ENCODE measurements at regions not wholly inside any gene's neighbourhood (a gene's known extent, or its start where the extent isn't known, plus 50 kb on each side); places are given as distances from the start of the nearest gene placed in this dataset.

GRCh38 chr4:23009093-23009492 lies 316.4 kb downstream of the GBA3 start:
- Histone ChIP-seq H3K27ac (ENCODE audit: low read depth, low read length) (no peak overlapping the region), H3K4me1 (ENCODE audit: control insufficient read depth, insufficient read depth, low read length, unreplicated experiment) (peaks cover 22% of the 10 kb centered on the region), H3K27me3 (ENCODE audit: insufficient read depth, low read length) (no peaks in the 10 kb centered on the region), H2AFZ (ENCODE audit: low read length, unreplicated experiment) (no peak overlapping the region), H3K36me3 (ENCODE audit: insufficient read depth, low read length) (no peaks in the 10 kb centered on the region), H3K79me2 (ENCODE audit: control insufficient read depth, insufficient read depth, low read length, unreplicated experiment) (no peaks in the 10 kb centered on the region), H3K4me3 (ENCODE audit: low read depth, low read length) (no peak overlapping the region)

DNA sequence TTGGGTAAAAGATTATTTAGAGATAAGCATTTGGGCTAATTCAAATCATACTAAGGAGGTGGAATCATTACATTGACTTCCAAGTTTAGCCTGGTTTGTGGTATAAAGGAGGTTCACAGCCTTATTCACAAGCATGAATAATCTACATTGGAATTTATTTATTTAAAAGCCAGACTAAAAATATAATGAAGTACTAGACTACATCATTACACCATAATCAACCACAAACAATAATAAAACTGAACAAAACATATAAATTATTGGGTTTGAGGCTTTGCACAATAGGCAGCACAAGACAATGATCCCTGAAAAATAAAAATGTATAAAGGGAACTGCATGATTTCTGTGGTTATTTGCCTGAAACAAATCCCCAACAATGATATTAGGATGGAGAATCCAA lies 314.0 kb downstream of the GBA3 start:
- Histone ChIP-seq H3K79me2 (ENCODE audit: control insufficient read depth, insufficient read depth, low read length, unreplicated experiment) (no peaks in the 10 kb centered on the region), H3K27ac (ENCODE audit: low read depth, low read length) (peak overlapping the region; percentile 34), H3K27me3 (ENCODE audit: insufficient read depth, low read length) (no peaks in the 10 kb centered on the region), H3K4me1 (ENCODE audit: control insufficient read depth, insufficient read depth, low read length, unreplicated experiment) (peaks cover 22% of the 10 kb centered on the region), H3K36me3 (ENCODE audit: insufficient read depth, low read length) (no peaks in the 10 kb centered on the region), H3K4me3 (ENCODE audit: low read depth, low read length) (no peak overlapping the region), H2AFZ (ENCODE audit: low read length, unreplicated experiment) (no peak overlapping the region)

GRCh38 chr4:23005691-23006090 lies 313.0 kb downstream of the GBA3 start:
- no peak overlapping the region for H3K27ac ChIP-seq (ENCODE audit: low read depth, low read length)
- H3K36me3 ChIP-seq (ENCODE audit: insufficient read depth, low read length) = no peaks in the 10 kb centered on the region
- no peak overlapping the region for H2AFZ ChIP-seq (ENCODE audit: low read length, unreplicated experiment)
- no peak overlapping the region for H3K4me3 ChIP-seq (ENCODE audit: low read depth, low read length)
- H3K27me3 ChIP-seq (ENCODE audit: insufficient read depth, low read length) = no peaks in the 10 kb centered on the region
- peaks cover 22% of the 10 kb centered on the region for H3K4me1 ChIP-seq (ENCODE audit: control insufficient read depth, insufficient read depth, low read length, unreplicated experiment)
- H3K79me2 ChIP-seq (ENCODE audit: control insufficient read depth, insufficient read depth, low read length, unreplicated experiment) = no peaks in the 10 kb centered on the region

DNA sequence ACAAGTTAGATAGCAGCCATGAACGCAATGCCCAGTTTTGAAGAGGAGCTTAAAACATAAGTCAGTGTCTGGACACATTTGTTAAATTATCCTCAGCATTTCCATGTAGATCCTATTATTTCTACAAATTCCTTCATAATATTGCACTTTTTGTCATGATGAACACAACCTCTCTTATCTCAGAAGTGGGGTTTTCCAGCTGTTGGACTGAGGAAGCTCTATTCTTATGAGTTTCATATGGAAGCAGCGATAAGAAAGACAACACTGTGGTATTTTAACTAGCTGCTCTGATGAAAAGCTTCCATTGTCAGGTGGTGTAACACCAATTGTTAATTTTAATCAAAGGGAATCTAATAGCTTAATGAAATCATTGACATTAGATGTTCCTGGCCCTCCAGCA lies 308.7 kb downstream of the GBA3 start:
- Histone ChIP-seq H3K27ac (ENCODE audit: low read depth, low read length) (no peak overlapping the region), H3K4me1 (ENCODE audit: control insufficient read depth, insufficient read depth, low read length, unreplicated experiment) (peaks cover 16% of the 10 kb centered on the region), H3K4me3 (ENCODE audit: low read depth, low read length) (no peak overlapping the region), H3K27me3 (ENCODE audit: insufficient read depth, low read length) (no peaks in the 10 kb centered on the region), H3K36me3 (ENCODE audit: insufficient read depth, low read length) (no peaks in the 10 kb centered on the region), H2AFZ (ENCODE audit: low read length, unreplicated experiment) (no peak overlapping the region), H3K79me2 (ENCODE audit: control insufficient read depth, insufficient read depth, low read length, unreplicated experiment) (no peaks in the 10 kb centered on the region)

DNA sequence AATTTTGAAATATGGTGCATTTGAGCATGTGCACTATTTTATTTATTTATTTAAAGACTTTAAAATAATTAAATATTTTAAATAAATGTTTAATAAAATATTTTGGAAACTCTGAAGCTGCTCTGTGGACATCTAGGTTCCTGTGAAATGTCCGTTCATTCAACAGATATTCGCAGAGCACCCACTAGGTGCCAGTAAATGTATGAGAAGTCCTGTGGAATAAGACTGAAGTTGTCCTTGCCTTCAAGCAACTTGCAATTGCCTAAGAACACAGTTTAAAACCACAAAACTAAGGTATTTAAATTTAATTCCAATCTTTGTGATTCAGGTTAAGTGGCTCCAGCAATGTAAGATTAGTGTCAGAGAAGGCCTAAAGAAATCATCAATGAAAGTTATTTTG lies 306.7 kb downstream of the GBA3 start:
- H3K4me3 ChIP-seq (ENCODE audit: low read depth, low read length) = no peak overlapping the region
- no peaks in the 10 kb centered on the region for H3K79me2 ChIP-seq (ENCODE audit: control insufficient read depth, insufficient read depth, low read length, unreplicated experiment)
- H3K27me3 ChIP-seq (ENCODE audit: insufficient read depth, low read length) = no peaks in the 10 kb centered on the region
- H3K36me3 ChIP-seq (ENCODE audit: insufficient read depth, low read length) = no peaks in the 10 kb centered on the region
- no peak overlapping the region for H2AFZ ChIP-seq (ENCODE audit: low read length, unreplicated experiment)
- H3K27ac ChIP-seq (ENCODE audit: low read depth, low read length) = no peak overlapping the region
- no peaks in the 10 kb centered on the region for H3K4me1 ChIP-seq (ENCODE audit: control insufficient read depth, insufficient read depth, low read length, unreplicated experiment)

DNA sequence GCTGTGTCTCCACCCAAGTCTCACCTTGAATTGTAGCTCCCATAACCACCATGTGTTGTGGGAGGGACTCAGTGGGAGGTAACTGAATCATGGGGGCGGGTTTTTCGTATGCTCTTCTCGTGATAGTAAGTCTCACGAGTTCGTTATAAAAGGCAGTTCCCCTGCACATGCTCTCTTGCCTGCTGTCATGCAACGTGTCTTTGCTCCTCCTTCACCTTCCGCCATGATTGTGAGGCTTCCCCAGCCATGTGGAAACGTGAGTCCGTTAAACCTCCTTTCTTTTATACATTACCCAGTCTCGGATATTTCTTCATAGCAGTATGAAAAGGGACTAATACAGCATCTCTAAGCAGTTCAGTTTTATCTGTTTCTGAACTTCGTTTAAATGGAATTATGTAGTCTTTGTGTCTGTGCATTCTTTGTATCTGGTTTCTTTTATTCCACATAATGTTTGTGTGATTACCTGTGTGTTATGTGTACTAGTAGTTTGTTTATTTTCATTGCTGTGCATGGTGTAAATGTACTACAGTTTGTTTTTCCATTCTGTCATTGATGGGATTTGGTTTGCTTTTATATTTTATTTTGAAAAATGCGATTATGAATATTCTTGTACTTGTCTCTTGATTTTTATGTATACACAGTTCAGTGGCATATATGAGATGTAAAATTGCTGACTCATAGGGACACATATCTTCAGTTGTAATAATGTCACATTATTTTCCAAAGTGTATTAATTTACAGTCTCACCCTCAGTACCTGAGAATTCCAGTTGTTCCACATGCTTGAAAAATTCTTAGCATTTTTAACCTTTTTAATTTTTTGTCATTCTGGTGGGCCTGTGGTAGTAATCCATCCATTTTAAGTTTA lies 304.9 kb downstream of the GBA3 start:
- Histone ChIP-seq H3K4me3 (ENCODE audit: low read depth, low read length) (no peak overlapping the region), H3K36me3 (ENCODE audit: insufficient read depth, low read length) (no peaks in the 10 kb centered on the region), H3K27me3 (ENCODE audit: insufficient read depth, low read length) (no peaks in the 10 kb centered on the region), H3K4me1 (ENCODE audit: control insufficient read depth, insufficient read depth, low read length, unreplicated experiment) (no peaks in the 10 kb centered on the region), H2AFZ (ENCODE audit: low read length, unreplicated experiment) (no peak overlapping the region), H3K27ac (ENCODE audit: low read depth, low read length) (no peak overlapping the region), H3K79me2 (ENCODE audit: control insufficient read depth, insufficient read depth, low read length, unreplicated experiment) (no peaks in the 10 kb centered on the region)

- Histone ChIP-seq H2AFZ (ENCODE audit: low read length, unreplicated experiment) (no peak overlapping the region), H3K4me1 (ENCODE audit: control insufficient read depth, insufficient read depth, low read length, unreplicated experiment) (peaks cover 30% of the 10 kb centered on the region), H3K27ac (ENCODE audit: low read depth, low read length) (no peak overlapping the region), H3K4me3 (ENCODE audit: low read depth, low read length) (no peak overlapping the region), H3K27me3 (ENCODE audit: insufficient read depth, low read length) (no peaks in the 10 kb centered on the region), H3K36me3 (ENCODE audit: insufficient read depth, low read length) (no peaks in the 10 kb centered on the region), H3K79me2 (ENCODE audit: control insufficient read depth, insufficient read depth, low read length, unreplicated experiment) (no peaks in the 10 kb centered on the region)
Observed at GRCh38 chr4:22991576-22991975, 298.8 kb downstream of the GBA3 start.

DNA sequence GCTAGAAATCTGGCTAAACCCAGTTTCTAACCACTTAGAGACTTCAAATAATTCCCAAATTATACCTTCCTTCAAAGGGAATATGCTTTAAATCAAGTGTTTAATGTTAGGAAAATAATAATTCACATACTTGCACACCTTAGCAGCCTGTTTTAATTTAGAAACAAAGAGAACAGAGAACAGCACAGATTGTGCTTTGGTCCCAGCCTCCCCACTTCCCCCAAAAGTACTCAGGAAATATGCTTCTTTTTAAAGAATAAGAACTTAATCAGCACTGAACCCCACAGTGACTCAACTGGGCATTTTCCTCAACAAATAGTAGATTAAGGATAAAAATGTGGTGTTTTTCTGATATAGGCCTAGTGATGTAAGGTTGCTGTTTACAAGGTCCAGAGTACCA lies 295.8 kb downstream of the GBA3 start:
- no peak overlapping the region for H3K4me3 ChIP-seq (ENCODE audit: low read depth, low read length)
- no peaks in the 10 kb centered on the region for H3K79me2 ChIP-seq (ENCODE audit: control insufficient read depth, insufficient read depth, low read length, unreplicated experiment)
- H3K27me3 ChIP-seq (ENCODE audit: insufficient read depth, low read length) = no peaks in the 10 kb centered on the region
- peaks cover 37% of the 10 kb centered on the region for H3K4me1 ChIP-seq (ENCODE audit: control insufficient read depth, insufficient read depth, low read length, unreplicated experiment)
- no peaks in the 10 kb centered on the region for H3K36me3 ChIP-seq (ENCODE audit: insufficient read depth, low read length)
- peak overlapping the region; percentile 69 for H2AFZ ChIP-seq (ENCODE audit: low read length, unreplicated experiment)
- H3K27ac ChIP-seq (ENCODE audit: low read depth, low read length) = peak overlapping the region; percentile 87

- Histone ChIP-seq H3K27me3 (ENCODE audit: insufficient read depth, low read length) (no peaks in the 10 kb centered on the region), H2AFZ (ENCODE audit: low read length, unreplicated experiment) (peak overlapping the region; percentile 69), H3K4me1 (ENCODE audit: control insufficient read depth, insufficient read depth, low read length, unreplicated experiment) (peaks cover 37% of the 10 kb centered on the region), H3K79me2 (ENCODE audit: control insufficient read depth, insufficient read depth, low read length, unreplicated experiment) (no peaks in the 10 kb centered on the region), H3K4me3 (ENCODE audit: low read depth, low read length) (peak overlapping the region; percentile 3; the same call in 1 of the 2 replicates), H3K36me3 (ENCODE audit: insufficient read depth, low read length) (no peaks in the 10 kb centered on the region), H3K27ac (ENCODE audit: low read depth, low read length) (peak overlapping the region; percentile 87)
Observed at GRCh38 chr4:22987870-22988269, 295.1 kb downstream of the GBA3 start.

- no peak overlapping the region for H3K4me3 ChIP-seq (ENCODE audit: low read depth, low read length)
- H3K27ac ChIP-seq (ENCODE audit: low read depth, low read length) = peak overlapping the region; percentile 87
- no peaks in the 10 kb centered on the region for H3K27me3 ChIP-seq (ENCODE audit: insufficient read depth, low read length)
- peaks cover 37% of the 10 kb centered on the region for H3K4me1 ChIP-seq (ENCODE audit: control insufficient read depth, insufficient read depth, low read length, unreplicated experiment)
- H3K79me2 ChIP-seq (ENCODE audit: control insufficient read depth, insufficient read depth, low read length, unreplicated experiment) = no peaks in the 10 kb centered on the region
- no peaks in the 10 kb centered on the region for H3K36me3 ChIP-seq (ENCODE audit: insufficient read depth, low read length)
- peak overlapping the region; percentile 29 for H2AFZ ChIP-seq (ENCODE audit: low read length, unreplicated experiment)
Observed at GRCh38 chr4:22986881-22987280, 294.1 kb downstream of the GBA3 start.

DNA sequence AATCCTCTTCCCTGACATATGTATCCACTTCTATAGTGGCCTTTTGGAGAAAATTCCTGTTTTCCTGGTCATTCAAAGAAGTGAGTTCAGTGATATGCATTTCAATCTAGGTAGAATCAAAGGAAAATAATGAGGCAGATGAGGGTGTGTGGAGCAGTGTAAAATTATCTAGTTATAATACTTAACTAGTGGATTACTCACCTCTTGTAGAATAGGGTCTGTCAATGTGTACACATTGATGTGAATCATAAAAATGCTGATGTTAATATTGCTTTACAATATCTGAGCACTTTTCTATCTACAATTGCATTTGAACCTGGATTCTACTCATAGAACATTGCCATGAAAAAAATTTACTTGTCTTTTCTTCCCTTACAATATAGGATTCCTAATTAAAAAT lies 293.5 kb downstream of the GBA3 start:
- no peak overlapping the region for H3K4me3 ChIP-seq (ENCODE audit: low read depth, low read length)
- H2AFZ ChIP-seq (ENCODE audit: low read length, unreplicated experiment) = no peak overlapping the region

More for the DNA sequence above, 293.5 kb downstream of the GBA3 start:
- H3K4me1 ChIP-seq (ENCODE audit: control insufficient read depth, insufficient read depth, low read length, unreplicated experiment) = peaks cover 37% of the 10 kb centered on the region
- H3K79me2 ChIP-seq (ENCODE audit: control insufficient read depth, insufficient read depth, low read length, unreplicated experiment) = no peaks in the 10 kb centered on the region
- no peaks in the 10 kb centered on the region for H3K27me3 ChIP-seq (ENCODE audit: insufficient read depth, low read length)
- H3K27ac ChIP-seq (ENCODE audit: low read depth, low read length) = no peak overlapping the region
- H3K36me3 ChIP-seq (ENCODE audit: insufficient read depth, low read length) = no peaks in the 10 kb centered on the region

Measured in ACC112 (cell line).